GM19238 (cell line): ENCODE measurements at regions not wholly inside any gene's neighbourhood (a gene's known extent, or its start where the extent isn't known, plus 50 kb on each side); places are given as distances from the start of the nearest gene placed in this dataset.
"Not testable (repeated sequence)": the region's sequence is repeated elsewhere in the genome, so short reads cannot be mapped to it uniquely, and the experiment has no call there.

Experiments used
- DNase-seq: peaks from one replicate; pipeline ENCODE4 v3.0.0; 2011; ENCODE audit warnings: low spot score; ENCODE audit not compliant: insufficient read length

- DNase-seq, result no peak
Measured at GRCh38 chr3:79983118-79983517, 215.3 kb upstream of the ROBO1 start.

- no peak for DNase-seq
Measured at GRCh38 chr3:79979990-79980389, 212.2 kb upstream of the ROBO1 start.

- no peak for DNase-seq
Measured at GRCh38 chr3:79976466-79976865, 208.7 kb upstream of the ROBO1 start.

- DNase-seq, result no peak
Measured at GRCh38 chr3:79973917-79974595, 206.3 kb upstream of the ROBO1 start.

- DNase-seq, result no peak
Measured at GRCh38 chr3:79973482-79973881, 205.7 kb upstream of the ROBO1 start.

- no peak for DNase-seq
Measured at GRCh38 chr3:79968418-79968817, 200.6 kb upstream of the ROBO1 start.

GRCh38 chr3:79960594-79960993 is 192.8 kb upstream of the ROBO1 start:
- DNase-seq, result no peak

- no peak for DNase-seq
Measured at GRCh38 chr3:79957066-79957465, 189.3 kb upstream of the ROBO1 start.

GRCh38 chr3:79954756-79955155 is 187.0 kb upstream of the ROBO1 start:
- DNase-seq, result no peak

- DNase-seq, result no peak
Measured at GRCh38 chr3:79953591-79954101, 185.8 kb upstream of the ROBO1 start.

GRCh38 chr3:79951426-79951825 is 183.6 kb upstream of the ROBO1 start:
- not testable (repeated sequence) for DNase-seq

GRCh38 chr3:79947957-79948356 is 180.2 kb upstream of the ROBO1 start:
- no peak for DNase-seq

GRCh38 chr3:79947469-79947868 is 179.7 kb upstream of the ROBO1 start:
- no peak for DNase-seq

GRCh38 chr3:79937567-79937966 is 169.8 kb upstream of the ROBO1 start:
- DNase-seq, result no peak

GRCh38 chr3:79930196-79930595 is 162.4 kb upstream of the ROBO1 start:
- DNase-seq, result no peak

- no peak for DNase-seq
Measured at GRCh38 chr3:79928687-79929408, 161.1 kb upstream of the ROBO1 start.

GRCh38 chr3:79926522-79926921 is 158.7 kb upstream of the ROBO1 start:
- DNase-seq, result no peak

GRCh38 chr3:79922633-79923032 is 154.8 kb upstream of the ROBO1 start:
- DNase-seq, result no peak

GRCh38 chr3:79917561-79917960 is 149.8 kb upstream of the ROBO1 start:
- DNase-seq, result no peak

GRCh38 chr3:79910337-79910736 is 142.5 kb upstream of the ROBO1 start:
- DNase-seq, result no peak

GRCh38 chr3:79906106-79906505 is 138.3 kb upstream of the ROBO1 start:
- no peak for DNase-seq

GRCh38 chr3:79902151-79902550 is 134.4 kb upstream of the ROBO1 start:
- no peak for DNase-seq

- DNase-seq, result no peak
Measured at GRCh38 chr3:79898907-79899306, 131.1 kb upstream of the ROBO1 start.
